ENCODE measurements at regions not wholly inside any gene's neighbourhood (a gene's known extent, or its start where the extent isn't known, plus 50 kb on each side); places are given as distances from the start of the nearest gene placed in this dataset.
"Not testable (repeated sequence)": the region's sequence is repeated elsewhere in the genome, so short reads cannot be mapped to it uniquely, and the experiment has no call there.

DNA sequence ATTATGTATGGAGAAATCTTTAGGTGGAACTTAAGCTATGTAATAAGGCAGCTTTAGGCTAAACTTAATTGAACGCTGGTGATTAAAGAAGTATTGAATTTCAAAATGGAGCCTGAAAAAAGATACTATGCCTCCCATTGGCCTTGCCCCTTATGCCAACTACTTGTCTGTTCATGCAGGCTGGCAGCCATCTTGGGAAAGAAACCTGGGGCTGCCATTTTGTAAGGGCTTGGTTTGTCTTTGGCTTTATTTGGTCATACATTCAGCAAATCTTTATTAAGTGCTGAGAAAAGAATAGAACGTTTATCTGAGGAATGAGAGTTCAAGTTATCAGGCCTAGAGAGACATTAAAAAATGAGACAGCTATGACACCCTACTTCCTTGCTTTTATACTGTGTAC is 231.3 kb downstream of the KCNE4 start:
- no peak for DNase-seq (ENCODE audit: low read depth in 2 of 3, low spot score in 2 of 3)

DNA sequence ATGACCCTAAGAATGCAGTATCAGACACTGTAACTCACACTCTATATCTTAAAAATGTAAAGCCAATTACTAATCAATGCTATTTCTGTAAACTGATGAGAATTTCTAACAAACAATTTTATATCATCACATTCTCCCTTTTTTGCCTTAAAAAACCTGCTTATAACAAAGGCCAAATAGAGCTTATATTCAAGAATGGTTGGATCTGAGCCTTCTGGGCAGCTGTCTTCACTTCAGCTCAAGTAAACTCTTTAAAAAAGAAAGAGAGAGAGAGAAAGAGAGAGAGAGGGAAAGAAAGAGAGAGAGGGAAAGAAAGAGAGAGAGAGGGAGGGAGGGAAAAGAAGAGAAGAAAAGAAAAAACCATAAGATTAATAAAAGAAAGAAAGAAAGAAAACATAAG is 231.8 kb downstream of the KCNE4 start:
- DNase-seq (ENCODE audit: low read depth in 2 of 3, low spot score in 2 of 3): no peak

DNA sequence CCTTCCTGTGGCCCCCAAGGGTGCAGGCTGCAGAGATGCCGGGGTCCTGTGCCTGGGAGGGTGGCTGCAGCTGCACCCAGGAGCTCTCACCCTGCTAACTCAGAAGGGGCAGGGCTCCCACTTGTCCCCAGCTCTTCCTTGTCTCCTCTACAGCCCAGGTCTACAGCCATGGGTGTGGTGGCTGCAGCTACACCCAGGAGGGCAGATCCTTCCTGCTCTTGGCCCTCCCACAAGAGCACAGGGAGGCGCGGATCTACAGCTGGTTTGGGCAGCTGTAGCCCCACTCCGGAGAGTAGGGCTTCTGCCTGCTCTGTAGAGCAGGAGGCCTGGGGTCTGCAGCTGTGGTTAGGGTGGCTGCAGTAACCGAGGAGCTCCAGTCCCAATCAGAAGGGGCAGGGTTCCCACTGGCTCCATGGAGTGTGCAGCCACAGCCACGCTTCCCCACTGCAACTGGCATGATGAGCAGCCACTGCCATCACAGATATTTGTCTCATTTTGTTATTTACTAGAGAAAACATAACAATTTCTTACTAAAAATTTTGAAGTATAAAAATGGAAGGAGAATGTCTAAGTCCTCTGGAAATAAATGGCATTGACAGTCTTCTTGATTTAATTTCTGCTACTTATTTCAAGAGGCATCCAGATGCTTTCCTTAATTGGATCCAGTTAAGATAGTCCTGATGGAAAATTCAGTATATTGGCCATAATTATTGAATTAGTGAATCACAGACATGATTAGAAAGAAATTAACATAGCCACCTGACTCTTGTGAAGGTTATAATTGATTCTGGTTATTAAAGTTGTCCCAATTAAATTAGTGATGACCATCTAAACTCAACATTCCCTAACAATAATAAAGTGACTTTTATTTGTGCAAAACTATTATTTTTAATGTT is 233.6 kb downstream of the KCNE4 start:
- no peak for DNase-seq (ENCODE audit: low read depth in 2 of 3, low spot score in 2 of 3)

DNA sequence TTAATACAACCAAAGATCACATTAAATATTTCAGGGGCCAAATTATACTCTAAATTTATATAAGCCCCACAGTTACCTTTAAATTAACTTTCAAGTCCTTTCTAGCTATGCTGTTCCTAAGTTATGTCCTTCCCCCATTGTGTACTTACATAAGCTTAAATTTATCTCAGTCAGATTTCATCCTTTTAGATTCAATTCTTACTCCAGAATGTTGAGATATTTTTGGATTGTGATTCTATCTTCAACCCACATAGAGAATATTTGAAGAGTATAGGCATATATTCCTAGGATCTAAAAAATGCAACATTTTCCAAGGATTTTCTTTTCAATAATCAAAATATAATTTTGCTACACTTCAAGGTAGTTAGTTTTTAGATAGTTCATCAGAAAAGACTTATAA is 242.8 kb downstream of the KCNE4 start:
- no peak for DNase-seq (ENCODE audit: low read depth in 2 of 3, low spot score in 2 of 3)

DNA sequence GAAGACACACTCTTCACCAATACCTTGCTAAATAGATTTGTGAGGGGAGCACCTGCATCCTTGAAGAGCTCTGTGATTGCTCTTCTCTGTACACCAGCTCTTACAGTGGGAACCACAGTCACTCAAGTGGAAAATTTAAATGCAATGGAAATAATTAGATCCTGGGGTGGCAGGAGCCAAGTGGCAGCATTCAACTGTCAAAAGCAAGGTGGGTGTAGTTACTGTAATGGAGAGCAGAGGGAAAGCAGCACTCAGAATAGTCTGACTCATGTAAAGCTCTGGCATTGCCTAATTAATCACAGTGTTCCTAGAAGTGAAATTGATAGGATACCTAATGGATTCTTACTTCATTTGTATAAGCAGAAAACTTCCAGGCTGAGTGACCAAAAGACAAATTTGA is 245.8 kb downstream of the KCNE4 start:
- no peak for DNase-seq (ENCODE audit: low read depth in 2 of 3, low spot score in 2 of 3)

DNA sequence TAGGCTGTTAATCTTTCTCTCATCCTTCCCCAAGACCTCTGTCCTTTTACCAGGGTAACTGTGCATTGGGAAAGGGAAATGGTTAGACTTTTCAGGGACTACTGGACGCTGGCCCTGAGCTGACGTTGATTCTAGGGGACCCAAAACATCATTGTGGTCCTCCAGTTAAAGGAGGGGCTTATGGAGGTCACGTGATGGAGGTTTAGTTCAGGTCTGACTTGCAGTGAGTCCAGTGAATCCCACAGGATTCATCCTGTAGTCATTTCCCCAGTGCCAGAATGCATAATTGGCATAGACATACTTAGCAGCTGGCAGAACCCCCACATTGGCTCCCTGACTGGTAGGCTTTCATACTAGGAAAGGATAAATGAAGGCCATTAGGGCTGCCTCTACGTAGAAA is 246.3 kb downstream of the KCNE4 start:
- not testable (repeated sequence) for DNase-seq (ENCODE audit: low read depth in 2 of 3, low spot score in 2 of 3)

DNA sequence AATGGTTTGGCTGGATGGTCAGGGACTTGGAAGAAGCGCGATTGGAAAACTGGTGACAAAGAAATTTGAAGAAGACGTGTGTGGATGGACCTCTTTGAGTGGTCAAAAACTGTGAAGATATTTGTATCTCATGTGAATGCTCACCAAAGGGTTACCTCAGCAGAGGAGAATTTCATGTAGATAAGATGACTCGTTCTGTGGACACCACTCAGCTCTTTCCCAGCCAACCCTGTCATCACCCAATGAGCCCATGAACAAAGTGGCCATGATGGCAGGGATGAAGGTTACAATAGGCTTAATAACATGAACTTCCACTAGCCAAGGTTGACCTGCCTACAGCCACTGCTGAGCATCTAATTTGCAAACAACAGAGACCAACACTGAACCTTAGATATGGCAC is 248.3 kb downstream of the KCNE4 start:
- no peak for DNase-seq (ENCODE audit: low read depth in 2 of 3, low spot score in 2 of 3)

DNA sequence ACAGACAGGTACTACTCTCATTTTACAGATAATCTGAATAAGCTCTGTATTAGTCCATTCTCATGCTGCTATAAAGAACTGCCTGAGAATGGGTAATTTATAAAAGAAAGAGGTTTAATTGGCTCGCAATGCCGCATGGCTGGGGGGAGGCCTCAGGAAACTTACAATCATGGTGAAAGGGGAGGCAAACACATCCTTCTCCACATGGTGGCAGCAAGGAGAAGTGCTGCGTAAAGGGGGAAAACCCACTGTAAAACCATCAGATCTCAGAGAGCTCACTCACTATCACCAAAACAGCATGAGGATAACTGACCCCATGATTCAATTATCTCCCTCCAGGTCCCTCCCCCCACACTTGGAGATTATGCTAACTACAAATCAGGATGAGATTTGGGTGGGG is 254.4 kb downstream of the KCNE4 start:
- DNase-seq (ENCODE audit: low read depth in 2 of 3, low spot score in 2 of 3): no peak

DNA sequence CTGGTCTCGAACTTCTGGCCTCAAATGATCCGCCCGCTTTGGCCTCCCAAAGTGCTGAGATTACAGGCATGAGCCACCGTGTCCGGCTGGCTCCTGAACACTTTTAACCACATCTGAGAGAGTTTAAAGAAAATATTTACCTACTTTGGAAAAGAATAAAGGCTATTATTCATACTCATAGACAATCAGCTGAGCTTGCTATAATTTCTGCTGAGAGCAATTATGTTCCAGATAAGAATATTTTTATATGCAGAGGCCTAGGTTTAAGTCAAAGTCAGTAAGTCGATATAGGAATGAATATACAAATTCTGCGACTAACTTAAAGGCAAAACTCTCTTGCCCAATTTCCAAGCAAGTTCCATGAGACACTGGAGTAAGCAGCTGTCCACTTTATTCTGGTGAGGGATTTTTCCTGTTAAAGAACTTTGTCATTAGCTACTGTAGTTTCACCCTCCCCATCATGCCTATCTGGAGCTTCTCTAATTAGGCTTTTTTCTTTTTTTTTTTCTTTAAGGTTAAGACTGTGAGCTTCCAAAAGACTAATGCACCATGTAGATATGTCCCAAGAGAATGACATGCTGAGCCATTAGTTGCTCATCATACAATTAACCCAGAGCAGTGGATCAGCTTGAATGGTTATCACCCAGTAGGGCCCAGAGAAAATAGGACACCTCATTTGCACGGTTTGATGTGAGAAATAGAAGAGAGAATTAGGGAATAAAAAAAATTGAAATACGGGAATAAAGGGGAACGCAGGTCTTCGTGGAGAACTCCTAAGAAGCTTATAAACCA is 260.1 kb downstream of the KCNE4 start:
- DNase-seq (ENCODE audit: low read depth in 2 of 3, low spot score in 2 of 3): no peak

DNA sequence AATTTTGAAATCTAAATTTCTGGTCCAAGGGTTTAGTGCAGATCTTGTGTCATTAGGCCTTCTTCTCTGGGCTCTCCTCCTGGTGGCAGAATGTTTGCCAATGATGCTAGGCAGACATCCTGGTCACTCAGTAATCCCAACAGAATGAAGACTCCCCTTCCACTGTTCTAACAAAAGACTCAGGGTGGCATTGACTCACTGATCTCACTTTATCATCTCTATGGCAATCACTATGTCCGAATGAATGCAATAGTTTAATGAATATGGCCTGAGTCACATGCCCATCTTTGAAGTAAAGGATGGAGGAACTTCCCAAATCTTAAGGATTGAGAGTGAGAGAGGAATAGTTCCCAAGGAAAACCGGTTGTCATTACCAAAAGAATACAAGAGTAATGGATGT is 261.1 kb downstream of the KCNE4 start:
- no peak for DNase-seq (ENCODE audit: low read depth in 2 of 3, low spot score in 2 of 3)

DNA sequence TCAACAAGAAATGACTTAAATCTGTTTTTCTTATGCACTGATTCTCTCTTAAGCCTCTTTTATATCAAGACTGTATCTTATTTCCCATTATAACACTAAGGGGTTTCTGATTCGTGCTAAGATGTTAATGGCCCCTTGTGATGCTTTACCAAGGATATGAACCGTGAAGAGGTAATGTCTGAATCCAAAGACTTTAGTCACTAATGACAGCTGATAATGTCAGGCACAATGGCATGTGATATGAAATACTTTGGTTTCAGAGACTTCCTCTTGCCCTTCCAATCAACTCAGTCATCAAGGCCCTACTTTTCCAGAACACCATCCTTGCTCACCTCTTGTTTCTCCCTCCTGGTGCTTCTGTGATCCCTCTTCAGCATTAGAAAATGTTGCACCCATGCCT is 262.8 kb downstream of the KCNE4 start:
- DNase-seq (ENCODE audit: low read depth in 2 of 3, low spot score in 2 of 3): no peak

DNA sequence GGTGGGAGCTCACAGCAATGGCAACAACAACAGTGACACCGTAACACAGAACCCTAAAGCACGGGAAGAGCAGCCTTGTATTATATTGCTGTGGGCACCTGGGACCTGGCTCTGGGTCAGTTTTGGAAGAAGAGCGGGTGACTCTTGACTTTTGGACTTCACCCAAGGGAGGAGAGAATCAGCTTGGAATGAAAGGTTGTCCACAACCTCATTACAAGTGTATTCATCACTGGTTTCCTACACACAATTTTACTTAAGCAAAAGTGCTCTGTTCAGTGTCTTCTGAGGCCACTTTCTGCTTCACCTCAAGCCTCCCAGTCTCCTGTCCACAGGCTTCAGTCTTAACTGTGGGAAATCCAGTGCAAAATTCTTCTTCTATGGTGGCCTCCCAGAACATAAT is 263.8 kb downstream of the KCNE4 start:
- DNase-seq (ENCODE audit: low read depth in 2 of 3, low spot score in 2 of 3): no peak

DNA sequence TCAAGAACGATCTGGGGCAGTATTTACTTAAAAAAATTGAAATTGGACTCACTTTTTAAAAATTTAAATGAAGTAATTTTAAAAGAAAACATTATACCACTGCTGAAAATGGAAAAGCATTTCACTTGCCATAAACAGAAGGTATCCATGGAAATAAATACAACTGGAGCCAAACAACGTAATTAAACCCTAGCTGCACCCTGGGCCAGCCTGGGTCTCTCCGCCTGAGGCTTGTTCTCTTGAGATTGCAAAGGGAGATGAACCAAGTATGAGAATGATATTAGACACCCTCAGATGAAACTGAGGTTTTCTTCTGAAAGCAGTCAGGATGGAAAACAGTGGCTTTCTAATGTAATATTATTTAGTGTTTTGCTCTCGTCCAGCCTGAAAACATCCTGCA is 264.4 kb downstream of the KCNE4 start:
- DNase-seq (ENCODE audit: low read depth in 2 of 3, low spot score in 2 of 3): no peak

DNA sequence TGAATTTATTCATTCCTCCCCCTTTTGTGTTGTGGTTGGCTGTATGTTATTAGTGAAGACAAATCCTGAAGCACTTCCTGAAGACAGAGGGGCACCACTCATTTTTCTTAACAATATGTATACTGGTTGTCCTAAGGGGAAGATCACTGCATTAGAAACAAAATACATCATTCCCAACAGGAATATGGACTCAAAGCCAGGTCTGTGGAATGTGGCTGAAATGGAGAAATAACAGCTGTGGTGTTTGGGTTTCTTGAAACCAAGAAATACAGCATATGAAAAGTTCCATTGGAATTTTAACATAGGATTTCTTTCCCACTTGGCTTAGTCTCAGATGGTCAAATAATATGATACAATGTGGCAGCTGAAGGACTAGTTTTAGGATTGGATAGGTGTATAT is 267.6 kb downstream of the KCNE4 start:
- no peak for DNase-seq (ENCODE audit: low read depth in 2 of 3, low spot score in 2 of 3)

DNA sequence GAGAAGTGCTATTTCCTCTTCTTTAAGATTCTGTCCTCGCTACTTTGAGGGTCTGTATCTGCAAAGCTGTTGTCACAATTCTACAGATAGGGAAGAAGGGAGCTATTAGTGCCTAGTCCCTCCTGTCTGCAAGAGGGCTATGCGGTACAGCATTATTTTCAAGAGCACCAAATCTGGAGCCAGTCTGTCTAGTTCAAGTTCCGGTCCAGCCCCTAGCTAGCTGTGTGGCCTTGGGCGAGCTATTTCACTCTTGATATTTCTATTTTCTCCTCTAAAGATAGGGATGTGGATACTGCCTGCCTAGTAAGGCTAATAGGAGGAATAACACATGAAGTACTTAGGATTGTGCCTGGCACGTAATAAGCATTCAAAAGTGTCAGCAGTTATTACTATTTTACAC is 272.4 kb downstream of the KCNE4 start:
- DNase-seq (ENCODE audit: low read depth in 2 of 3, low spot score in 2 of 3): no peak

DNA sequence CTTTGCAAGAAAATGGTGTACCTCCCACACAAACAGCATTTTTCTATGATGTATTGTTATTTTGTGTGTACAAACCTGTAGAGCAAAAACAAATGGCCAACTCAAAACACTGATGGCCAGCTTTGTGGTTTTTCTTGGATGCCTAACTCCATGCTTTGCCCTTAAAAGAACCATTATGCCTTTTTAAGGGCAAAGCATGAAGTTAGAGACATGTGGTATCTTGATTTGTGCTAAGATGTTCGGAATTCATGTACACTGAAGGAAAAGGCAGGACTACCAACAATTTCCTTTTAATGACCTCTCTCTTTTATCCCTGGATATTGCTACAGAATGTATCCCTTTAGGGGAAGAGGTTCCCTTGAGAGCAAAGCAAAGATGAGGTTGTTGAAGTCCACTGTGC is 273.6 kb downstream of the SCG2 start:
- no peak for DNase-seq (ENCODE audit: low read depth in 2 of 3, low spot score in 2 of 3)

DNA sequence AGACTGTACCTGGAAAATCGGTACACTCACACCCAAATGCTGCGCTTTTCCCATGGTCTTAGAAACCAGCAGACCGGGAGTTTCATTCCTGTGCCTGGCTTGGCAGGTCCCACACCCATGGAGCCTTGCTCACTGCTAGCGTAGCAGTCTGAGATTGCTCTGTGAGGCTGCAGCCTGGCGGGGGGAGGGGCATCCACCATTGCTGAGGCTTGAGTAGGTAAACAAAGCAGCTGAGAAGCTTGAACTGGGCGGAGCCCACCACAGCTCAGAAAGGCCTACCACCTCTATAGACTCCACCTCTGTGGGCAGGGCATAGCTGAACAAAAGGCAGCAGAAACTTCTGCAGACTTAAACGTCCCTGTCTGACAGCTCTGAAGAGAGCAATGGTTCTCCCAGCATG is 271.4 kb downstream of the SCG2 start:
- DNase-seq (ENCODE audit: low read depth in 2 of 3, low spot score in 2 of 3): not testable (repeated sequence)

DNA sequence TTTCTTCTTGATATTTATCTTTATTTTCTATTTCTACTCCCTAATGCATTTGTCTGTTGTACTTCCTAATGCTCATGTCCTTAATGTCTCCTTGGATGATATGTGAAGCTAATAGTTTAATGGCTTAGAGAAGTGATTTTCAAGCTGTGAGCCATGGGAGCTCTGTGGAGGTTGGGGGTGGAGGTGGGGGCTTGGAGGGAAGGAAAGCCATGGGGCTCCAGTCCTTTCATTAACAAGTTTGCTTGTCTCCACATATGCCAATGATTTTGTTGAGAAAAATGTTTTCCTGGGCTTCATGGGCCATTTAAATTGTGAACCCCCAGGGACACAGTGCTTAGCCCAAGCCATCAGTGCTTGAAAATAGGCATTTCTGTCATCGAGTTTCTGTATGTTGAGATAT is 264.1 kb downstream of the SCG2 start:
- no peak for DNase-seq (ENCODE audit: low read depth in 2 of 3, low spot score in 2 of 3)

DNA sequence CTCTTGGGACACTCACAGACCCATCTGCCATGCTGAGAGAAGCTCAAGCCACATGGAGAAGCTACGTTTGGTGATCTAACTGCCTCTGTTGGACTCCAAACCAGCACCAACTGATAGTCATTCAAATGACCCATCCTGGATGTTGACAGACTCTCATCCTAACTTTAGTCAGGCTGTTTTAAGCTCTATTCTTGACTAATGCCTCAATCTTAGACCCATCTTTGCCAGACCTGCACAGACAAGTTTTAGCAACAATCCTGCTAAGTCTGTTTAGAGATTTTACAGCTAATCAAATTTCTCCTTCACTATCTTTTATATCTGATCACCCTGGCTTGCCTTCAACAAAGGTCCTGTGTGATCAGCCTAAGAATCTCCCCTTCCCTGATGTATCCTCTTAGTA is 245.1 kb downstream of the SCG2 start:
- no peak for DNase-seq (ENCODE audit: low read depth in 2 of 3, low spot score in 2 of 3)

DNA sequence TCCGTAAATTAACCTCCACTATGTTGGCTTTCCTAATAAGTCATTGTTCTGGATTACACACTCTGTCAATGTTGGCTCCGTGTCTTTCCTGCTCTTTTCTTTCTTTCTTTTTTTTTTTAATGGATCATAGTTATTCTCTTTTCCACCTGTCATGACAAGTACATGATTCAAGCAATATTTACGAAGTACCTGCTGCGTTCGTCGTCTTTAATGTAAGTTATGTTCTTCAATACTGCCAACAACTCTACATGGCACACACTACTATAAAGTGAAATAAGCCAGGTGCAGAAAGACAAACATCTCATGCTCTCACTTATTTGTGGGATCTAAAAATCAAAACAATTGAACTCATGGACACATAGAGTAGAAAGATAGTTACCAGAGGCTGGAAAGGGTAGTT is 239.1 kb downstream of the SCG2 start:
- DNase-seq (ENCODE audit: low read depth in 2 of 3, low spot score in 2 of 3): no peak

DNA sequence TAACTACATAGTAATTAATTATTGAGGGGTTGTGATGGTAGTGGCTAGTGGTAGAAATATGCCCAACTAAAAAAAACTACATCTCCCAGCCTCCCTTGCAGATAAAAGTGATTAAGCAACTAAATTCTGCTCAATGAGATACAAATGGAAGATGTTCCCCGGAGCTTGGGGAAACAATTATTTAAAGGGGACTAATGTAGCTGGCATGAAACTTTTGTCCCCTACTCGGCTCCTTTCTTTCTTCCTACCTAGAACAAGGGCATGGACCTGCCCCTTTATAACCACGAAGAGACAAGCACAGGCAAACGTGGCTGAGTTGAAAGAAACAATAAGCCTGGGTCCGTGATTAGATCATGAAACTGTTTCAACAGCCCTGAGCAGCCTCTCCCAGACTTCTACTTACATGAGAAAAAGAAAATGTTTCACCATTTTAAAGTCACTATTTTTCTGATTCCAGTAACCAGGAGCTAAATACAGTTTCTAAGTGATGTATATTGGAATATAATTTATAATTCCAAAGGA is 236.9 kb downstream of the SCG2 start:
- DNase-seq (ENCODE audit: low read depth in 2 of 3, low spot score in 2 of 3): no peak

DNA sequence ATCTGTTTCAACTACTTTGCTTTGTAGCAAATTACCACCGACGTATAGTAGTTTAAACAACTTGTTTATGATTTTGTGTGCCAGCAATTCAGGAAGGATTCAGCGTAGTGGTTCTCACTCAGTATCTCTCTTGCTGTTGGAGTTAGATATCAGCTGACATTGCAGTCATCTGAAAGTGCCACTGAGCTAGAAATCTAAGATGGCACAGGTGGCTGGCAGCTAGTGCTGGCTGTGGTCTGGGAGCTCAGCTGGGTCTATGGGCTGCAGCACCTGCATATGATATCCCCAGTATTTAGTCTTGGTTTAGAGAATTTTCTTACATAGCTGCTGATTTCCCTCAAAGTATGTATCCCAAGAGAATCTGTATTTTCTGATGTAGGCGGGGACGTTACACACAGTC is 235.6 kb downstream of the SCG2 start:
- no peak for DNase-seq (ENCODE audit: low read depth in 2 of 3, low spot score in 2 of 3)

Measured in hematopoietic multipotent progenitor cell (in vitro differentiated cells).